ENCODE measurements at regions not wholly inside any gene's neighbourhood (a gene's known extent, or its start where the extent isn't known, plus 50 kb on each side); places are given as distances from the start of the nearest gene placed in this dataset.

DNA sequence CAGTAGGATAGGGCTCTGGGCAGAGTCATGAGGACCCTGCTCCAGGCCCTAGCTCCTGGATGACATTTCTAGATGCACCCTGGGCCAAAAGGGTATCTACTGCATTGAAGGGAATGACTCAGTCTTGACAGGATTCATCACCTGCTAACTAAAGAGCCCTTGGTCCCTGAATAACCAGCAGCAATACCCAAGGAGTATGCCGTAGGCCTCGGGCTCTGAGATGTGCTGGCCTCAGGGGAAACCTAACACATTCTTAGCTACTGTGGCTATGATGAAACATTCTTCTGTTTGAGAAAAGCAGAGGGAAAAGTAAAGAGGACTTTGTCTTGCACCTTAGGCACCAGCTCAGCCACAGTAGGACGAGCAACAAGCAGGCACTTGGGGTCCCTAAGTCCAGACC lies 89.5 kb upstream of the SLC1A1 start:
- H3K9me3 ChIP-seq: peaks cover 0 to 30% (median 10%) of the 10 kb centered on the region in 11 donors
- no peaks in the 10 kb centered on the region for H3K27me3 ChIP-seq
- H3K27ac ChIP-seq: no peak overlapping the region
- H3K4me1 ChIP-seq: no peaks in the 10 kb centered on the region
- WGBS, 2 donors: 83 to 90% methylated on average over 3 of the region's 3 CpGs
- DNase-seq: no peak
- no peak for ATAC-seq
- no peaks in the 10 kb centered on the region for H3K36me3 ChIP-seq
- TF ChIP-seq, protein P1, sequence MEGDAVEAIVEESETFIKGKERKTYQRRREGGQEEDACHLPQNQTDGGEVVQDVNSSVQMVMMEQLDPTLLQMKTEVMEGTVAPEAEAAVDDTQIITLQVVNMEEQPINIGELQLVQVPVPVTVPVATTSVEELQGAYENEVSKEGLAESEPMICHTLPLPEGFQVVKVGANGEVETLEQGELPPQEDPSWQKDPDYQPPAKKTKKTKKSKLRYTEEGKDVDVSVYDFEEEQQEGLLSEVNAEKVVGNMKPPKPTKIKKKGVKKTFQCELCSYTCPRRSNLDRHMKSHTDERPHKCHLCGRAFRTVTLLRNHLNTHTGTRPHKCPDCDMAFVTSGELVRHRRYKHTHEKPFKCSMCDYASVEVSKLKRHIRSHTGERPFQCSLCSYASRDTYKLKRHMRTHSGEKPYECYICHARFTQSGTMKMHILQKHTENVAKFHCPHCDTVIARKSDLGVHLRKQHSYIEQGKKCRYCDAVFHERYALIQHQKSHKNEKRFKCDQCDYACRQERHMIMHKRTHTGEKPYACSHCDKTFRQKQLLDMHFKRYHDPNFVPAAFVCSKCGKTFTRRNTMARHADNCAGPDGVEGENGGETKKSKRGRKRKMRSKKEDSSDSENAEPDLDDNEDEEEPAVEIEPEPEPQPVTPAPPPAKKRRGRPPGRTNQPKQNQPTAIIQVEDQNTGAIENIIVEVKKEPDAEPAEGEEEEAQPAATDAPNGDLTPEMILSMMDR (IDR thresholded peaks at IDR 0.05): no peak
- H3K4me3 ChIP-seq: no peak overlapping the region
- intact Hi-C loops (cut with DNase I): no loop called here

DNA sequence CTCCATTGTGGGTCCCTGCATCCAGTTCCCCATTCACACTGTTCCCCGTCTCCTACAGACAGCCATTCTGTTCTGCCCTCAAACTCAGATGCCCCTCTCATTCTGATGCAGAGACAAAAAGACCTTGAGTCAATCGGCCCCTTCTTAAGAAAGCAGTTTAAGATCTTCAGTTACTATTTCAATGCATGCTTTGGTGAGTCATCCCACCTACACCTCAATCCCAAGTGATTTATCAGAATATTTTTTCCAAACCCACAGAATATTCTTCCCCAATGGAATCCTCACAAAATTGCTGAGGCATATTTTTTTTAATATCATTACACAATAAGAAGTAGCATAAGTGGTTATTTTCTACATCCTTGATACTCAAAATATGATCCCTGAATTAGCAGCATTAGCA lies 92.4 kb upstream of the SLC1A1 start:
- H3K4me3 ChIP-seq: no peak overlapping the region
- no peaks in the 10 kb centered on the region for H3K4me1 ChIP-seq
- H3K27me3 ChIP-seq: no peaks in the 10 kb centered on the region
- DNase-seq (no peak), ATAC-seq (no peak)
- no peak overlapping the region for H3K27ac ChIP-seq
- intact Hi-C loops (cut with DNase I): no loop called here
- peaks cover 0 to 15% (median 9%) of the 10 kb centered on the region in 11 donors for H3K9me3 ChIP-seq
- 74 to 75% methylated on average over 2 of the region's 2 CpGs for WGBS, 2 donors
- H3K36me3 ChIP-seq: no peaks in the 10 kb centered on the region
- TF ChIP-seq, protein P1 (IDR thresholded peaks at IDR 0.05): no peak

DNA sequence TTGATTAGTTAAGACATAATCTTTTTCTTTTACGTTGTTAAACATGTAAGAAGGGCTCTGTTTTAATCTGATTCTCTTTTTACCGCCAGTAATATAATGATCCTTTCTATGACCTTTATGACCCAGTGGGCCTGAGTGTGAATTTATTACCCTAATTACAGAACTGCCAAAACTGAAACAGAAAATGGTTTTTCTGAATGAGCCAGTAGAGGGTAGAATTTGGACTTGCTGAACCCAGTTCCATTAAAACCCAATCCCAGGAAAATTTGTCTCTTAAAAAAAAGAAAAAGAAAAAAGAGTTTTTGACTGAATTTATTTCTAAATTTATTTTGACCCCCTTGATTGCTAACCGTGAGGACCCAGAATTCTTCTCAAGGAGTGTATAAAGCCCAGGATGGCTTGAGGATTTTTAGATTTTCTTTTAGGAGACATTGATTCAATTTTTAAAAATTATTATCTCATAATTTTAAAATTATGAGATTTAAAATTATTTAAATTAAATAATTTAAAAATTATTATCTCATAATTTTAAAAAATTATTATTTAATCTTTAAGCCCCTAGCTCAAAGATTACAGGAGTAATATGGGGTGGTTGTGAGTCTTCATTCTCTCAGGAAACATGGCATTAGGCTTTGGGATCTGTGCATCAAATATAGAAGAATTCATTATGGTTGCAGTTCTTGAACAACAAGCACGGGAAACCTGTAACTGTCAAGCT lies 94.1 kb upstream of the GLIS3 start:
- DNase-seq (no peak), ATAC-seq (no peak)
- no peaks in the 10 kb centered on the region for H3K36me3 ChIP-seq
- H3K4me3 ChIP-seq: no peak overlapping the region
- no peaks in the 10 kb centered on the region for H3K9me3 ChIP-seq
- no peaks in the 10 kb centered on the region for H3K27me3 ChIP-seq
- no peak overlapping the region for H3K27ac ChIP-seq
- no peaks in the 10 kb centered on the region for H3K4me1 ChIP-seq
- intact Hi-C loops (cut with DNase I): no loop called here
- 86 to 90% methylated on average over 4 of the region's 4 CpGs for WGBS, 2 donors
- TF ChIP-seq, protein P1 (IDR thresholded peaks at IDR 0.05): no peak

DNA sequence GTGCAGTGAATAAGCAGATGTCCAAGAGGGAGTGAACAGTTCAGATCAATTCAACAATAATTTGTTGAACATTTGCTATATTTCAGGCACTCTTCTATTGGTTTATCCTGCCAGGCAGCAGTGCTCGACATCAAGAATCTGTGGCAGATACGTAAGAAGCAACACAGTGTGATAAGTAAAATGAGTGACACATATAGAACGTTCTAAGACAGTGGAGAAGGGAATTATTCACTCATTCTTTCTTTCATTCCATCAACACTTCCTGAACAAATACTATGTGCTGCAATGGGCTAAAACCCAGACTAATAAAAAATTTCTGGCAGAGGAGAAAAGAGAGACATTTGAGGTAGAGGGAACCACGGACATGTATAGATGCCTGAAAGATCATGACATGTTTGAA lies 89.9 kb upstream of the GLIS3 start:
- no peak for DNase-seq
- no peak for ATAC-seq
- intact Hi-C loops (cut with DNase I): loop anchor here in 4 of 10 donors (10.0 kb wide), 4 partner anchors 95 to 355 kb away; partner anchors contain the start of gene AK3 (in 3 of the 4)
- TF ChIP-seq, protein P1 (IDR thresholded peaks at IDR 0.05): no peak
- Histone ChIP-seq H3K27ac (no peak overlapping the region), H3K9me3 (no peaks in the 10 kb centered on the region), H3K36me3 (no peaks in the 10 kb centered on the region), H3K4me3 (no peak overlapping the region), H3K27me3 (no peaks in the 10 kb centered on the region), H3K4me1 (no peaks in the 10 kb centered on the region)
- 56 to 70% methylated on average over 4 of the region's 4 CpGs for WGBS, 2 donors
